ENCODE measurements at regions not wholly inside any gene's neighbourhood (a gene's known extent, or its start where the extent isn't known, plus 50 kb on each side); places are given as distances from the start of the nearest gene placed in this dataset.
A peak's percentile ranks its signal among the peaks of the same experiment; 100 is the strongest.

- no peak for TF ChIP-seq CTCF (IDR thresholded peaks at IDR 0.05; ENCODE audit: control extremely low read depth, extremely low read depth)
- Histone ChIP-seq H3K4me3 (no peak overlapping the region), H3K27me3 (ENCODE audit: control insufficient read depth in 3 of 3, insufficient read depth in 3 of 3, low read length in 2 of 3) (peaks cover 0 to 2% (median 0%) of the 10 kb centered on the region in 3 donors), H3K9me3 (ENCODE audit: control insufficient read depth in 4 of 4, insufficient read depth in 3 of 4, low read length in 3 of 4) (no peaks in the 10 kb centered on the region), H3K9ac (ENCODE audit: insufficient read depth in 1 of 2, low read length in 2 of 2) (no peak overlapping the region), H3K4me1 (ENCODE audit: control insufficient read depth in 5 of 5, insufficient read depth in 5 of 5, low read length in 5 of 5) (peaks cover 0 to 23% (median 5%) of the 10 kb centered on the region in 5 donors), H3K36me3 (ENCODE audit: control insufficient read depth in 4 of 4, insufficient read depth in 4 of 4, low read length in 4 of 4) (peaks cover 0 to 27% (median 3%) of the 10 kb centered on the region in 4 donors), H3K27ac (ENCODE audit: low read depth in 1 of 2, low read length in 1 of 2) (peak overlapping the region; percentile 65 to 95)
- WGBS, 2 donors: 45 to 69% methylated on average over 13 of the region's 15 CpGs
- DNase-seq: peak in 2 of 3 donors; percentile 49 to 58
- ATAC-seq (ENCODE audit: insufficient read depth, low FRiP score): peak; percentile 51
These were observed 157.5 kb upstream of the KLF14 start for GRCh38 chr7:130891254-130892094.

- Histone ChIP-seq H3K36me3 (ENCODE audit: control insufficient read depth in 4 of 4, insufficient read depth in 4 of 4, low read length in 4 of 4) (peaks cover 0 to 39% (median 3%) of the 10 kb centered on the region in 4 donors), H3K27ac (ENCODE audit: low read depth in 1 of 2, low read length in 1 of 2) (peak overlapping the region; percentile 65 to 68), H3K4me3 (no peak overlapping the region), H3K27me3 (ENCODE audit: control insufficient read depth in 3 of 3, insufficient read depth in 3 of 3, low read length in 2 of 3) (peaks cover 0 to 2% (median 0%) of the 10 kb centered on the region in 3 donors), H3K9ac (ENCODE audit: insufficient read depth in 1 of 2, low read length in 2 of 2) (no peak overlapping the region), H3K9me3 (ENCODE audit: control insufficient read depth in 4 of 4, insufficient read depth in 3 of 4, low read length in 3 of 4) (no peaks in the 10 kb centered on the region), H3K4me1 (ENCODE audit: control insufficient read depth in 5 of 5, insufficient read depth in 5 of 5, low read length in 5 of 5) (peaks cover 0 to 15% (median 5%) of the 10 kb centered on the region in 5 donors)
- no peak for ATAC-seq (ENCODE audit: insufficient read depth, low FRiP score)
- no peak for DNase-seq
- 64 to 74% methylated on average over 7 of the region's 7 CpGs for WGBS, 2 donors
- TF ChIP-seq CTCF (IDR thresholded peaks at IDR 0.05; ENCODE audit: control extremely low read depth, extremely low read depth): no peak
These were observed 159.5 kb upstream of the KLF14 start for GRCh38 chr7:130893441-130893894.

DNA sequence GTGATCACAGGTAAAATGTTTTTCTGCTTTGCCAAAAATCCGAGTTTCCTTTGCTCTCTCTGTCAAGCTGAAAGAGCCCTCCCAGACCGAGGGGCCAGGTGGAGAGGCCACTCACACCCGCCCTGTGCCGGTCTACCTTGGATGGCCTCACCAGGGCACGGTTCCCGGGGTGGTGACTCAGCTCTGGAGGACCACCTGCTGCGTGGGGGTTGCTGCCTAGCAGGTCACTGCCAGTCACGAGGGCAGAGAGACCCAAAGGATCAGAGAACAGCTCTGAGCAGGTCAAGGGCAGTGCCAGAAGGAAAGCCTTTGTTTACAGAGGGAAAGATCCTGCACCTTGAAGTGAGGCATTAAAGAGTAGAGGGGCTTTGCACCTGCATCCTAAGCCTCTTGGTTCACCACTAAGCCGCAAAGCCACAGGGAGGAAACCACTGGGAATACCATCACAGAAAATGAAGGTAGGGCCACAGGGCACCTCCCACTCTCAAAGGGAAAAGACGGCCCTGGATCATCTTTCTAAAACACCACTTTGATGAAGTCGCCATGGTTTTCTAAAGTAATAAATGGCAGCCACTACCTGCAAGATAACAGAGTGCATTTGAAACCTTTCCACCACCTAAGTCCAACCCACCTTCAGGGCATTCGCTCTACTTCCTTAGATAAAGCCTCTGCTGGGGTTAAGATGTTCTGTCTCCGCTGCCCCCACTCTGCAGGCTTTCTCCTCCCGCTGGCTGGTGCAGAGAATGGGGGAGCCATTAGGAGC is 160.3 kb upstream of the KLF14 start:
- peak; percentile 66 for ATAC-seq (ENCODE audit: insufficient read depth, low FRiP score)
- Histone ChIP-seq H3K27me3 (ENCODE audit: control insufficient read depth in 3 of 3, insufficient read depth in 3 of 3, low read length in 2 of 3) (peaks cover 0 to 2% (median 0%) of the 10 kb centered on the region in 3 donors), H3K4me1 (ENCODE audit: control insufficient read depth in 5 of 5, insufficient read depth in 5 of 5, low read length in 5 of 5) (peaks cover 0 to 15% (median 5%) of the 10 kb centered on the region in 5 donors), H3K27ac (ENCODE audit: low read depth in 1 of 2, low read length in 1 of 2) (peak overlapping the region; percentile 12 to 29), H3K9ac (ENCODE audit: insufficient read depth in 1 of 2, low read length in 2 of 2) (no peak overlapping the region), H3K36me3 (ENCODE audit: control insufficient read depth in 4 of 4, insufficient read depth in 4 of 4, low read length in 4 of 4) (peaks cover 0 to 39% (median 0%) of the 10 kb centered on the region in 4 donors), H3K9me3 (ENCODE audit: control insufficient read depth in 4 of 4, insufficient read depth in 3 of 4, low read length in 3 of 4) (no peaks in the 10 kb centered on the region), H3K4me3 (no peak overlapping the region)
- no peak for DNase-seq
- no peak for TF ChIP-seq CTCF (IDR thresholded peaks at IDR 0.05; ENCODE audit: control extremely low read depth, extremely low read depth)
- WGBS, 2 donors: 49 to 50% methylated on average over 14 of the region's 14 CpGs
